ENCODE measurements at regions not wholly inside any gene's neighbourhood (a gene's known extent, or its start where the extent isn't known, plus 50 kb on each side); places are given as distances from the start of the nearest gene placed in this dataset.

DNA sequence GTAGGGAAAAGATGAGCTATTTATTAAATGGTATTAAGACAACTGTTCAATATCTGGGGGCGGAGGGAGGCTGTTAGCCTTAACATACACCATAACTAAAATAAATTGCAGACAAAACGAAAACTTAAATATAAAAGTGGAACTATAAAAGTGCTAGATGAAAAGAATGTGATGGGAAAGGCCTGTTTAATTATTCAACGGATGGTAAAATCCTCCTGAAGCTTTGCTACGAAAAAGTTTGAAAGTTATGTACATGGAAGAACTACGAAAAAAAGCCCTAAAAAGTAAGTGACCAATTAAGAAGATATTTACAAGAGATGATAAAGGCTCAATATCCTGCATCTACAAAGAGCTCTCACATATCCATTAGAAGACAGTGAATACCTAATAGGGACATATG, 197.8 kb upstream of the IER5L start:
- no peaks in the 10 kb centered on the region for H3K4me1 ChIP-seq
- peaks cover 0 to 2% (median 0%) of the 10 kb centered on the region in 4 donors for H3K9me3 ChIP-seq
- H3K27me3 ChIP-seq, result no peaks in the 10 kb centered on the region
- H3K4me3 ChIP-seq, result no peak overlapping the region
- TF ChIP-seq, protein P1, sequence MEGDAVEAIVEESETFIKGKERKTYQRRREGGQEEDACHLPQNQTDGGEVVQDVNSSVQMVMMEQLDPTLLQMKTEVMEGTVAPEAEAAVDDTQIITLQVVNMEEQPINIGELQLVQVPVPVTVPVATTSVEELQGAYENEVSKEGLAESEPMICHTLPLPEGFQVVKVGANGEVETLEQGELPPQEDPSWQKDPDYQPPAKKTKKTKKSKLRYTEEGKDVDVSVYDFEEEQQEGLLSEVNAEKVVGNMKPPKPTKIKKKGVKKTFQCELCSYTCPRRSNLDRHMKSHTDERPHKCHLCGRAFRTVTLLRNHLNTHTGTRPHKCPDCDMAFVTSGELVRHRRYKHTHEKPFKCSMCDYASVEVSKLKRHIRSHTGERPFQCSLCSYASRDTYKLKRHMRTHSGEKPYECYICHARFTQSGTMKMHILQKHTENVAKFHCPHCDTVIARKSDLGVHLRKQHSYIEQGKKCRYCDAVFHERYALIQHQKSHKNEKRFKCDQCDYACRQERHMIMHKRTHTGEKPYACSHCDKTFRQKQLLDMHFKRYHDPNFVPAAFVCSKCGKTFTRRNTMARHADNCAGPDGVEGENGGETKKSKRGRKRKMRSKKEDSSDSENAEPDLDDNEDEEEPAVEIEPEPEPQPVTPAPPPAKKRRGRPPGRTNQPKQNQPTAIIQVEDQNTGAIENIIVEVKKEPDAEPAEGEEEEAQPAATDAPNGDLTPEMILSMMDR (IDR thresholded peaks at IDR 0.05), result no peak
- TF ChIP-seq POLR2A (IDR thresholded peaks at IDR 0.05) (no peak), EP300 (IDR thresholded peaks at IDR 0.05) (no peak)
- no peak overlapping the region for H3K27ac ChIP-seq
- WGBS, 2 donors, result 90 to 92% methylated on average over 5 of the region's 5 CpGs
- no peaks in the 10 kb centered on the region for H3K36me3 ChIP-seq
- DNase-seq (ENCODE audit: low spot score in 2 of 2), result no peak

DNA sequence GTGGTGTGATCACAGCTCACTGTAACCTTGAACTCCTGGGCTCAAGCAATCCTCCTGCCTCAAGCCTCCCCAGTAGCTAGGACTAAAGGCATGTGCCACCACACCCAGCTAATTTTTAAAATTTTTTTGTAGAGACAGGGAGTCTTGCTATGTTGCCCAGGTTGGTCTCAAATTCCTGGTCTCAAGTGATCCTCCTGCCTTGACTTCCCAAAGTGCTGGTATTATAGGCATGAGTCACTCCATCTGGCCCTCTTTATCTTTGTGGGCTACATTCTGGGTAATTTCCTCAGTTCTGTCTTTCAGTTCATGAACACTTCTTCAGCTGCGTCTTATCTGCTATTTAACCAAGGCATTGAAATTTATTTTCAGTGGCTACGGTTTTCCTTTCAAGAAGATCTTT, 196.6 kb upstream of the IER5L start:
- WGBS, 2 donors, result 93% methylated on average over 2 of the region's 2 CpGs
- TF ChIP-seq, protein P1 (IDR thresholded peaks at IDR 0.05), result no peak
- no peak for TF ChIP-seq POLR2A (IDR thresholded peaks at IDR 0.05)
- TF ChIP-seq EP300 (IDR thresholded peaks at IDR 0.05), result no peak
- peaks cover 0 to 13% (median 0%) of the 10 kb centered on the region in 4 donors for H3K9me3 ChIP-seq
- H3K4me3 ChIP-seq, result no peak overlapping the region
- no peaks in the 10 kb centered on the region for H3K36me3 ChIP-seq
- H3K27me3 ChIP-seq, result no peaks in the 10 kb centered on the region
- no peaks in the 10 kb centered on the region for H3K4me1 ChIP-seq
- H3K27ac ChIP-seq, result no peak overlapping the region
- no peak for DNase-seq (ENCODE audit: low spot score in 2 of 2)

DNA sequence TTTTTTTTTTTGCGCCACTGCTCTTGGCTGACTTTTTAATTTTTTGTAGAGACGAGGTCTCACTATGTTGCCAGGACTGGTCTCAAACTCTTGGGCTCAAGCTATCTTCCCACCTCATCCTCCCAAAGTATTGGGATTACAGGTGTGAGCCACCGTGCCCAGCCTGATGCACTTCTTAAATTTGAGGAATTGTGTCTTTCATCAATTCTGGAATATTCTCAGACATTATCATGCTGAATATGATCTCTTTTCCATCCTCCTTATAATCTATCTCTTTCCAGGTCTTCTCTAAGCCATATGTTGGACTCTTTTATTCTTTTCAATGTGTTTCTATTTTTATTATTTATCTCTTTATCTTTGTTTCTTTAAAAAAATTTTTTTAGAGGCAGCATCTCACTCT, 196.2 kb upstream of the IER5L start:
- TF ChIP-seq EP300 (IDR thresholded peaks at IDR 0.05), result no peak
- TF ChIP-seq, protein P1 (IDR thresholded peaks at IDR 0.05), result no peak
- no peak for TF ChIP-seq POLR2A (IDR thresholded peaks at IDR 0.05)
- H3K4me1 ChIP-seq, result no peaks in the 10 kb centered on the region
- WGBS, 2 donors, result 92 to 94% methylated on average over 3 of the region's 3 CpGs
- H3K27ac ChIP-seq, result no peak overlapping the region
- H3K4me3 ChIP-seq, result no peak overlapping the region
- H3K27me3 ChIP-seq, result no peaks in the 10 kb centered on the region
- H3K36me3 ChIP-seq, result no peaks in the 10 kb centered on the region
- peaks cover 0 to 17% (median 0%) of the 10 kb centered on the region in 4 donors for H3K9me3 ChIP-seq
- no peak for DNase-seq (ENCODE audit: low spot score in 2 of 2)

DNA sequence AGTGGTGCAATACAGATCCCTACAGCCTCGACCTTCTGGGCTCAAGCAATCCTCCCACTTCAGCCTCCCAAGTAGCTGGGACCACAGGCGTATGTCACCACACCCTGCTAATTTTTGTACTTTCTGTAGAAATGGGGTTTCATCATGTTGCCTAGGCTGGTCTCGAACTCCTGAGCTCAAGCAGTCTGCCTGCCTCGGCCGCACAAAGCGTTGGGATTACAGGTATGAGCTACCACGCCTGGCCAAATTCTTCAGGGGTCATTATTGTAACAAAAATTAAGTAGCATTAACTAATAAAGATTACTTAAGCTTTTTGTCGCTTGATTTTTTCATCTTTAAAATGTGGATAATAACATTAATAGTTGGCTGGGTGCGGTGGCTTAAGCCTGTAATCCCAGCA, 195.3 kb upstream of the IER5L start:
- Histone ChIP-seq H3K27me3 (no peaks in the 10 kb centered on the region), H3K4me1 (no peaks in the 10 kb centered on the region), H3K4me3 (no peak overlapping the region), H3K27ac (no peak overlapping the region), H3K9me3 (peaks cover 0 to 23% (median 0%) of the 10 kb centered on the region in 4 donors), H3K36me3 (no peaks in the 10 kb centered on the region)
- 96% methylated on average over 9 of the region's 9 CpGs for WGBS, 2 donors
- no peak for DNase-seq (ENCODE audit: low spot score in 2 of 2)
- TF ChIP-seq POLR2A (IDR thresholded peaks at IDR 0.05), result no peak
- TF ChIP-seq, protein P1 (IDR thresholded peaks at IDR 0.05), result no peak
- TF ChIP-seq EP300 (IDR thresholded peaks at IDR 0.05), result no peak

DNA sequence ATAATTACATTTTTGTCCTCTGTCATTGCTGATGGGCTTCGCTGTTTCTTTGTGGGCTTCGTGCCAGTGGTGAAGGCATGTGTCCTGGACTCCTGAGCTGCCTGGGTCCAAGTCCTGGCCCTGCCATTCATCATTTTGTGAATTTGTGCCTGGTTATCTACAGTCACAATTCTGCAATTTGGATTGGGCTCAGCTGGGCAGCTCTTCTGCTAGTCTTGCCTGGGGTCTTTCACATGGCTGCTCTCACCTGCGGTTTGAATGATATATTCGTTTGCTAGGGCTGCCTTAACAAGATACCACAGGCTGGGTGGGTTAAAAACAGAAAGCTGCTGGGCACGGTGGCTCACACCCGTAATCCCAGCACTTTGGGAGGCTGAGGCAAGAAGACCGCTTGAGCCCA, 192.7 kb upstream of the IER5L start:
- no peak for DNase-seq (ENCODE audit: low spot score in 2 of 2)
- Histone ChIP-seq H3K27ac (no peak overlapping the region), H3K9me3 (peaks cover 0 to 23% (median 0%) of the 10 kb centered on the region in 4 donors), H3K4me3 (no peak overlapping the region), H3K4me1 (no peaks in the 10 kb centered on the region), H3K36me3 (no peaks in the 10 kb centered on the region), H3K27me3 (no peaks in the 10 kb centered on the region)
- TF ChIP-seq POLR2A (IDR thresholded peaks at IDR 0.05) (no peak), EP300 (IDR thresholded peaks at IDR 0.05) (no peak)
- TF ChIP-seq, protein P1 (IDR thresholded peaks at IDR 0.05), result no peak
- 95 to 96% methylated on average over 7 of the region's 7 CpGs for WGBS, 2 donors
